H9 (cell line): ENCODE measurements at regions not wholly inside any gene's neighbourhood (a gene's known extent, or its start where the extent isn't known, plus 50 kb on each side); places are given as distances from the start of the nearest gene placed in this dataset.

Experiments
- DNase-seq: peaks from one replicate; pipeline ENCODE4 v3.0.0-alpha.2; 2017
- H2AFZ ChIP-seq: one replicate; pipeline ENCODE4 v1.6.1; 2013; ENCODE audit warnings: mild to moderate bottlenecking, low read length, control low read depth, moderate library complexity
- H2AK5ac ChIP-seq: 2 replicates; pipeline ENCODE4 v1.6.1; 2013; ENCODE audit warnings: low read length, control low read depth, mixed read lengths; ENCODE audit not compliant: insufficient read length
- H2BK120ac ChIP-seq: one replicate; pipeline ENCODE4 v1.6.1; 2013; ENCODE audit warnings: low read depth, mild to moderate bottlenecking, low read length, control low read depth, inconsistent platforms; ENCODE audit not compliant: poor library complexity, severe bottlenecking
- H2BK12ac ChIP-seq: 2 replicates; pipeline ENCODE4 v1.6.1; 2013; ENCODE audit warnings: low read length, control low read depth, mixed read lengths, low read depth; ENCODE audit not compliant: insufficient read length
- H2BK15ac ChIP-seq: 2 replicates; pipeline ENCODE4 v1.6.1; 2013; ENCODE audit warnings: low read depth, low read length, control low read depth
- H2BK20ac ChIP-seq: one replicate; pipeline ENCODE4 v1.6.1; 2013; ENCODE audit warnings: low read depth, mild to moderate bottlenecking, low read length, control low read depth, inconsistent platforms; ENCODE audit not compliant: poor library complexity, severe bottlenecking
- H2BK5ac ChIP-seq: 2 replicates; pipeline ENCODE4 v1.6.1; 2013; ENCODE audit warnings: low read length, control low read depth, mixed read lengths; ENCODE audit not compliant: insufficient read length
- H3K14ac ChIP-seq: 2 replicates; pipeline ENCODE4 v1.6.1; 2013; ENCODE audit warnings: low read length, control low read depth; ENCODE audit not compliant: insufficient read depth
- H3K18ac ChIP-seq: 2 replicates; pipeline ENCODE4 v1.6.1; 2013; ENCODE audit warnings: low read depth, mild to moderate bottlenecking, mixed read lengths, low read length, control low read depth; ENCODE audit not compliant: insufficient read length
- H3K23ac ChIP-seq: 2 replicates; pipeline ENCODE4 v1.6.1; 2013; ENCODE audit warnings: low read length, control low read depth, mixed read lengths, low read depth; ENCODE audit not compliant: insufficient read length
- H3K23me2 ChIP-seq: 2 replicates; pipeline ENCODE4 v1.6.1; 2013; ENCODE audit warnings: low read depth, mild to moderate bottlenecking, mixed read lengths, low read length, control low read depth; ENCODE audit not compliant: insufficient read length, poor library complexity, severe bottlenecking
- H3K27ac ChIP-seq: 2 replicates; pipeline ENCODE4 v1.5.1; 2013; ENCODE audit warnings: low read length, control low read depth, mixed read lengths, low read depth; ENCODE audit not compliant: insufficient read length
- H3K27me3 ChIP-seq: 2 replicates; pipeline ENCODE4 v1.6.1; 2013; ENCODE audit warnings: low read length, control low read depth, inconsistent platforms; ENCODE audit not compliant: insufficient read depth
- H3K4ac ChIP-seq: 2 replicates; pipeline ENCODE4 v1.6.1; 2013; ENCODE audit warnings: low read depth, mild to moderate bottlenecking, control low read depth, inconsistent platforms, low read length, moderate library complexity
- H3K4me1 ChIP-seq: 2 replicates; pipeline ENCODE4 v1.6.1; 2013; ENCODE audit warnings: low read length, control low read depth, inconsistent platforms; ENCODE audit not compliant: insufficient read depth
- H3K4me2 ChIP-seq: 2 replicates; pipeline ENCODE4 v1.6.1; 2013; ENCODE audit warnings: low read length, control low read depth, mixed read lengths; ENCODE audit not compliant: insufficient read length, insufficient read depth
- H3K56ac ChIP-seq: 2 replicates; pipeline ENCODE4 v1.6.1; 2013; ENCODE audit warnings: low read depth, mild to moderate bottlenecking, mixed read lengths, low read length, control low read depth; ENCODE audit not compliant: insufficient read length
- H3K79me1 ChIP-seq: 2 replicates; pipeline ENCODE4 v1.6.1; 2013; ENCODE audit warnings: low read depth, mild to moderate bottlenecking, moderate library complexity, low read length, control low read depth, inconsistent platforms; ENCODE audit not compliant: insufficient read depth, poor library complexity, severe bottlenecking
- H3K79me2 ChIP-seq: 2 replicates; pipeline ENCODE4 v1.6.1; 2013; ENCODE audit warnings: low read length, control low read depth, inconsistent platforms; ENCODE audit not compliant: insufficient read depth
- H3K9ac ChIP-seq: 2 replicates; pipeline ENCODE4 v1.6.1; 2013; ENCODE audit warnings: low read length, control low read depth, mixed read lengths; ENCODE audit not compliant: insufficient read length; ENCODE audit errors: extremely low read depth
- H3K9me3 ChIP-seq: one replicate; pipeline ENCODE4 v1.6.1; 2013; ENCODE audit warnings: low read depth, low read length, inconsistent platforms; ENCODE audit not compliant: control insufficient read depth
- H3T11ph ChIP-seq: one replicate; pipeline ENCODE4 v1.6.1; 2013; ENCODE audit warnings: mild to moderate bottlenecking, low read length, control low read depth, inconsistent platforms
- H4K20me1 ChIP-seq: one replicate; pipeline ENCODE4 v1.6.1; 2013; ENCODE audit not compliant: control insufficient read depth, insufficient read length, insufficient read depth
- H4K5ac ChIP-seq: 2 replicates; pipeline ENCODE4 v1.6.1; 2013; ENCODE audit warnings: low read depth, mild to moderate bottlenecking, mixed read lengths, low read length, control low read depth; ENCODE audit not compliant: insufficient read length
- H4K8ac ChIP-seq: replicated peaks from 2 replicates; pipeline ENCODE4 v1.6.1; 2013; ENCODE audit warnings: low read length, control low read depth, mixed read lengths, low read depth; ENCODE audit not compliant: insufficient read length
- H4K91ac ChIP-seq: 2 replicates; pipeline ENCODE4 v1.6.1; 2013; ENCODE audit warnings: low read depth, mild to moderate bottlenecking, moderate library complexity, mixed read lengths, low read length, control low read depth; ENCODE audit not compliant: insufficient read length
- H3K27ac Mint-ChIP-seq, 3 experiments: 2 replicates in 2 of 3; 3 replicates in 1 of 3; pipeline ENCODE4 v1.8.0; 2020 to 2021; ENCODE audit warnings: mixed read lengths in 3 of 3, mild to moderate bottlenecking in 1 of 3, moderate library complexity in 1 of 3
- H3K27me3 Mint-ChIP-seq: 2 replicates; pipeline ENCODE4 v1.8.0; 2021; ENCODE audit warnings: low read depth, mild to moderate bottlenecking, moderate library complexity, mixed read lengths
- H3K36me3 Mint-ChIP-seq, 3 experiments: 2 replicates in 2 of 3; 3 replicates in 1 of 3; pipeline ENCODE4 v1.8.0; 2020 to 2021; ENCODE audit warnings: low read depth in 3 of 3, mixed read lengths in 3 of 3; ENCODE audit not compliant: insufficient read depth in 1 of 3
- H3K4me1 Mint-ChIP-seq, 2 experiments: 2 replicates each; pipeline ENCODE4 v1.8.0; 2020; ENCODE audit warnings: mixed read lengths in 2 of 2
- H3K4me3 Mint-ChIP-seq, 2 experiments: 2 replicates in 1 of 2; 3 replicates in 1 of 2; pipeline ENCODE4 v1.8.0; 2020 to 2021; ENCODE audit warnings: mild to moderate bottlenecking in 2 of 2, mixed read lengths in 2 of 2, moderate library complexity in 1 of 2
- H3K9me3 Mint-ChIP-seq, 2 experiments: 2 replicates in 1 of 2; 3 replicates in 1 of 2; pipeline ENCODE4 v1.8.0; 2020; ENCODE audit warnings: mild to moderate bottlenecking in 2 of 2, mixed read lengths in 2 of 2, moderate library complexity in 1 of 2
- CTCF ChIP-seq: fragments of 200-600 bp; sonication (generic); conservative IDR thresholded peaks from 3 replicates; pipeline ENCODE4 v1.8.0; 2021; ENCODE audit warnings: antibody characterized with exemption, mild to moderate bottlenecking
- WGBS: extraction: QIAGEN DNeasy Blood & Tissue Kit; methylation state at CpG from one replicate; pipeline ENCODE4 v1.1.7; 2013; ENCODE audit warnings: missing lambda C conversion rate, low lambda C conversion rate, mixed read lengths; ENCODE audit not compliant: insufficient read length; ENCODE audit errors: extremely low coverage; 5-methylcytosine and 5-hydroxymethylcytosine counted together

GRCh38 chr5:155753943-155754581, 572.9 kb upstream of the SGCD start:
- Histone ChIP-seq H3K18ac (no peak overlapping the region), H3K79me2 (no peaks in the 10 kb centered on the region), H2AFZ (no peak overlapping the region), H3K23ac (no peak overlapping the region), H2BK12ac (no peak overlapping the region), H3K56ac (no peak overlapping the region), H3K27me3 (no peaks in the 10 kb centered on the region), H3K4me2 (no peak overlapping the region), H2AK5ac (no peak overlapping the region), H4K5ac (no peak overlapping the region), H4K8ac (no peak overlapping the region), H3K9ac (no peak overlapping the region), H4K20me1 (no peaks in the 10 kb centered on the region), H2BK120ac (no peak overlapping the region), H3T11ph (no peak overlapping the region), H3K4me1 (no peaks in the 10 kb centered on the region), H3K23me2 (no peaks in the 10 kb centered on the region), H4K91ac (no peak overlapping the region), H2BK20ac (no peak overlapping the region), H3K14ac (no peak overlapping the region), H2BK5ac (no peak overlapping the region), H3K9me3 (no peaks in the 10 kb centered on the region), H3K4ac (no peak overlapping the region), H3K27ac (no peak overlapping the region), H3K79me1 (no peaks in the 10 kb centered on the region), H2BK15ac (no peak overlapping the region)
- no peaks in the 10 kb centered on the region for H3K36me3 Mint-ChIP-seq
- WGBS, result no CpG with 5 or more reads among the region's 3 CpGs
- TF ChIP-seq CTCF, result no peak
- no peak overlapping the region for H3K4me3 Mint-ChIP-seq
- no peak for DNase-seq
- no peak overlapping the region for H3K27ac Mint-ChIP-seq
- peaks cover 0 to 4% of the 10 kb centered on the region in 2 experiments; a peak in 1 of 5 replicates for H3K9me3 Mint-ChIP-seq
- H3K27me3 Mint-ChIP-seq, result no peaks in the 10 kb centered on the region
- no peaks in the 10 kb centered on the region for H3K4me1 Mint-ChIP-seq
